Stomach (tissue), 8 donors: ENCODE measurements at regions not wholly inside any gene's neighbourhood (a gene's known extent, or its start where the extent isn't known, plus 50 kb on each side); places are given as distances from the start of the nearest gene placed in this dataset.

ENCODE experiments used
- DNase-seq, 2 donors: peaks; one replicate each; pipeline versions ENCODE4 v3.0.0 to v3.0.0-alpha.2; 2013 to 2019
- H3K27ac ChIP-seq, 5 donors: fragments of 200-600 bp in 4 of 5; sonication (generic) in 4 of 5; one replicate each; pipeline ENCODE4 v1.5.1; 2013 to 2019; ENCODE audit warnings: mild to moderate bottlenecking in 1 of 5, moderate library complexity in 1 of 5
- H3K27me3 ChIP-seq, 3 donors: fragments of 200-600 bp; sonication (generic); one replicate each; pipeline ENCODE4 v1.5.1; 2017 to 2019; ENCODE audit warnings: mixed run types in 1 of 3
- H3K36me3 ChIP-seq, 4 donors: fragments of 200-600 bp; sonication (generic); 1 replicate in 3 of 4; 2 replicates in 1 of 4; pipeline ENCODE4 v1.5.1; 2016 to 2019
- H3K4me1 ChIP-seq, 4 donors: fragments of 200-600 bp; sonication (generic); one replicate each; pipeline ENCODE4 v1.5.1; 2016 to 2019
- H3K4me3 ChIP-seq, 4 donors: fragments of 200-600 bp; sonication (generic) in 3 of 4; one replicate each; pipeline ENCODE4 v1.5.1; 2016 to 2019; ENCODE audit warnings: mild to moderate bottlenecking in 1 of 4
- H3K9me3 ChIP-seq, 4 donors: fragments of 200-600 bp; sonication (generic); one replicate each; pipeline ENCODE4 v1.5.1; 2016 to 2019
- EP300 ChIP-seq: sonication (generic); formaldehyde crosslinking; IDR thresholded peaks from one replicate; pipeline ENCODE4 v1.6.1; 2017; ENCODE audit warnings: antibody characterized with exemption
- POLR2A ChIP-seq, 4 donors: fragments of 450-650 bp; IDR thresholded peaks; one replicate each; pipeline ENCODE4 v1.6.1; 2016; ENCODE audit warnings: antibody characterized with exemption in 4 of 4, control low read depth in 2 of 4, mild to moderate bottlenecking in 1 of 4, moderate library complexity in 1 of 4
- POLR2AphosphoS5 ChIP-seq, 3 donors: sonication (generic); formaldehyde crosslinking; IDR thresholded peaks; one replicate each; pipeline ENCODE4 v1.6.1; 2016; ENCODE audit warnings: antibody characterized with exemption in 3 of 3
- WGBS, 5 donors: extraction: QIAGEN DNeasy Blood & Tissue Kit in 3 of 5; methylation state at CpG; one replicate each; pipeline versions ENCODE4 v1.1.5 to v1.1.7; 2013 to 2018; 5-methylcytosine and 5-hydroxymethylcytosine counted together
- intact Hi-C: fragments of 100-400 bp; cut with DNase I; formaldehyde crosslinking; loops from one replicate; pipeline ENCODE4 v1.15.1; 2023; ENCODE audit warnings: low total_unique reads
- TF ChIP-seq, protein P1 (sequence below), 7 experiments: fragments of 450-650 bp in 4 of 7; fragments of 200-600 bp in 3 of 7; sonication (generic) in 3 of 7; IDR thresholded peaks; one replicate each; pipeline ENCODE4 v1.5.1; 2016 to 2019; ENCODE audit warnings: antibody characterized with exemption in 7 of 7, control low read depth in 2 of 7, mild to moderate bottlenecking in 1 of 7
- donor health status: healthy with polysubstance abuse.
- donor health status: Bipolar disorder and iron deficiency.
- donor health status: healthy.

DNA sequence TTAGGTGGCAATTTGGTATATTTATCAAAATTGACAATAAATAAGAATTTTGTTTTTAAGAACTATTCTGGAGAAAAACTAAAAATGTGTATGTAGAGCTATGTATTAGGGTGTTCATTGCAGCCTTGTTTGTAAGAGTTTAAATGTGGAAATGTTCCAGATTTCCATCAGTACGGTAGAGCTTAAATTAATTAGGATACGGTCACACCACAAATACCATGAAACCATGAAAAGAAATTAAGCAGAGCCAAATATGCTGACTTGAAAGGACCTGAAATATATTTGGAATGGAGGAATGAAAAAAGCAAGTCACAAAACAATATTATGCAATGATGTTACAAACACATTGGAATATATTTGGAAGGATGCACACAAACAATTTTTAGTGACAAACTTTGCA, 64.6 kb downstream of the ACTBL2 start:
- intact Hi-C loops: no loop called here
- DNase-seq: no peak
- Histone ChIP-seq H3K4me1 (peaks cover 0 to 23% (median 14%) of the 10 kb centered on the region in 4 donors), H3K27me3 (no peaks in the 10 kb centered on the region), H3K4me3 (no peak overlapping the region), H3K9me3 (no peaks in the 10 kb centered on the region), H3K27ac (no peak overlapping the region), H3K36me3 (no peaks in the 10 kb centered on the region)
- WGBS, 5 donors: 92 to 94% (median 92%) methylated on average over 2 of the region's 2 CpGs
- TF ChIP-seq POLR2A (IDR thresholded peaks at IDR 0.05) (no peak), POLR2AphosphoS5 (IDR thresholded peaks at IDR 0.05) (no peak), EP300 (no peak)
- TF ChIP-seq, protein P1, sequence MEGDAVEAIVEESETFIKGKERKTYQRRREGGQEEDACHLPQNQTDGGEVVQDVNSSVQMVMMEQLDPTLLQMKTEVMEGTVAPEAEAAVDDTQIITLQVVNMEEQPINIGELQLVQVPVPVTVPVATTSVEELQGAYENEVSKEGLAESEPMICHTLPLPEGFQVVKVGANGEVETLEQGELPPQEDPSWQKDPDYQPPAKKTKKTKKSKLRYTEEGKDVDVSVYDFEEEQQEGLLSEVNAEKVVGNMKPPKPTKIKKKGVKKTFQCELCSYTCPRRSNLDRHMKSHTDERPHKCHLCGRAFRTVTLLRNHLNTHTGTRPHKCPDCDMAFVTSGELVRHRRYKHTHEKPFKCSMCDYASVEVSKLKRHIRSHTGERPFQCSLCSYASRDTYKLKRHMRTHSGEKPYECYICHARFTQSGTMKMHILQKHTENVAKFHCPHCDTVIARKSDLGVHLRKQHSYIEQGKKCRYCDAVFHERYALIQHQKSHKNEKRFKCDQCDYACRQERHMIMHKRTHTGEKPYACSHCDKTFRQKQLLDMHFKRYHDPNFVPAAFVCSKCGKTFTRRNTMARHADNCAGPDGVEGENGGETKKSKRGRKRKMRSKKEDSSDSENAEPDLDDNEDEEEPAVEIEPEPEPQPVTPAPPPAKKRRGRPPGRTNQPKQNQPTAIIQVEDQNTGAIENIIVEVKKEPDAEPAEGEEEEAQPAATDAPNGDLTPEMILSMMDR (IDR thresholded peaks at IDR 0.05): no peak

DNA sequence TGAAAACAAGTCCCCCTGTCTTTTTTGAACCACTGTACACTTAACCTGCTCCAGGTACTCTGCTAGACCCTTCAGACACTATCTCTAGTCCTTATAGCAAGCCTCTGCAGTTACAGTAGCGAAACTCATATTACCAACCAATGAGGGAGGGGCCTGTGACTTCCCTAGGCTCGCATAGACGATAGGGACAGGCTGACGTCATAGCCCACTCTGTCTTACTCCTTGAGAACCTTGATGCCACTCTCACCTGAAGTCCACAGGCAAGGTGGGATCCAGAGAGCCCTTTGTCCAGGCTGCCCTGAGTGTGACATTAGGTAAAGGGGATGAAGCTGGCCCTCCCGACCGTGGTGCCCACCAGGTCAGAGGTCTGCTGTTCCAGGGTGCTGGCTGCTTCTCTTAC, 65.3 kb downstream of the ACTBL2 start:
- H3K4me1 ChIP-seq: peaks cover 0 to 26% (median 16%) of the 10 kb centered on the region in 4 donors
- no peaks in the 10 kb centered on the region for H3K36me3 ChIP-seq
- 83 to 97% (median 88%) methylated on average over 6 of the region's 6 CpGs for WGBS, 5 donors
- TF ChIP-seq POLR2AphosphoS5 (IDR thresholded peaks at IDR 0.05): no peak
- no peak for TF ChIP-seq EP300
- no peak for TF ChIP-seq POLR2A (IDR thresholded peaks at IDR 0.05)
- TF ChIP-seq, protein P1 (IDR thresholded peaks at IDR 0.05): no peak
- H3K27ac ChIP-seq: no peak overlapping the region
- intact Hi-C loops: no loop called here
- H3K9me3 ChIP-seq: no peaks in the 10 kb centered on the region
- DNase-seq: no peak
- no peak overlapping the region for H3K4me3 ChIP-seq
- no peaks in the 10 kb centered on the region for H3K27me3 ChIP-seq

DNA sequence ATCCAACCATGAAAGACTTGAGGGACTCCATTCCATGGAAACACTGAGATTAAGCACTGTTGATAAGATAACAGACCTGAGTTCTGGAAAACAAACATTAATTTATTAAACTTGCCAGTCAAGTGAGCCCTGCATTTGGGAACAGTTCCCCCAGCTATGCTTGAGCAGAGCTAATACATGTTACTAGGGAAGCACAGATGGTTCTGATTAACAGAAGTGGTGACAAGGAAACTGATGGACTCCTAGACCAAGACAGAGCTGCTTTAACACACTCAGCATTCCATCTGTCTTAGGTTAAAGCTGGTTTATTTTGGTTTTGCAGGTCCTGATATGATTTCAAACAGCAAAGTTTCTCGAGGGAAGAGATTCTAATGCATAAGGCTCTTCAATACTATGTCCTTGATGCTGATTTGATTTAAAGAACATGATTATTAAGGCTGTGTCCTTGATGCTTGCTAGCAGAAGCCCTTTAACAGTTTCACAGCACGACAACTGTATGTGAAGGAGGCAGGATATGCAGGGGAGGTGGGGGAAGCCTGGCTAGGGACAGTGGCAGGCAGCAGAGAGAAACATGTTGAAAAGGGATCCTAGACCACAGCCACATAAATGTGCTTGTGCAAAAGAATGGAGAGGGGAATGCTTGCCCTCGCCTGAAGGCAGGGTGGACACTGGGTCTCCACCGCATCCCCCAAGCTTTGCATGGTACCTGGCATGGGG, 66.2 kb downstream of the ACTBL2 start:
- intact Hi-C loops: no loop called here

DNA sequence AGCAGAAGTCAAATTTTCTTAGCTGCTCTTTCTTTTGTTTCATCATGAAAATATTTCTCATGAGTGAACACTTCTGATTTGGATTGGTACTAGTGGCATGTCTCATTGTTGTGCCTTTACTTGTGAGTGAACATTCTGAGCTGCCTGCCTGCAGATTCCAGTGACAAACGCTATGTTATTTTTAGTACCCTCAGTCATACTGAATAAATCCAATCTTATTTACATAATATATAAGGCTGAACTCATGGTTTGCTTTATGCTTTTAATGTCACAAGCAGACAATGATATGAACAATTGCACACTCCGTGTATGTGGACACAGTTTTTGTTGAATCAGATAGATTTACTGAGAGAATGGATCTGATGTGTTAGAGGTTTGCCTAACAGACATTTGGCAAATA, 67.8 kb downstream of the ACTBL2 start:
- no peak overlapping the region for H3K27ac ChIP-seq
- H3K4me3 ChIP-seq: no peak overlapping the region
- intact Hi-C loops: no loop called here
- no peaks in the 10 kb centered on the region for H3K36me3 ChIP-seq
- 28 to 53% (median 34%) methylated on average over 2 of the region's 2 CpGs for WGBS, 5 donors
- DNase-seq: no peak
- H3K9me3 ChIP-seq: no peaks in the 10 kb centered on the region
- no peaks in the 10 kb centered on the region for H3K27me3 ChIP-seq
- TF ChIP-seq POLR2A (IDR thresholded peaks at IDR 0.05): no peak
- TF ChIP-seq, protein P1 (IDR thresholded peaks at IDR 0.05): no peak
- TF ChIP-seq POLR2AphosphoS5 (IDR thresholded peaks at IDR 0.05): no peak
- TF ChIP-seq EP300: no peak
- peaks cover 0 to 43% (median 23%) of the 10 kb centered on the region in 4 donors for H3K4me1 ChIP-seq

More for the DNA sequence above, 66.2 kb downstream of the ACTBL2 start:
- Histone ChIP-seq H3K36me3 (no peaks in the 10 kb centered on the region), H3K4me3 (no peak overlapping the region), H3K4me1 (peaks cover 0 to 35% (median 19%) of the 10 kb centered on the region in 4 donors), H3K27ac (peak overlapping the region in 1 of 5 donors; percentile 22), H3K27me3 (no peaks in the 10 kb centered on the region), H3K9me3 (no peaks in the 10 kb centered on the region)
- 50 to 61% (median 55%) methylated on average over 4 of the region's 4 CpGs for WGBS, 5 donors
- TF ChIP-seq, protein P1 (IDR thresholded peaks at IDR 0.05): no peak
- TF ChIP-seq EP300 (no peak), POLR2A (IDR thresholded peaks at IDR 0.05) (no peak), POLR2AphosphoS5 (IDR thresholded peaks at IDR 0.05) (no peak)
- peak in 1 of 2 donors; percentile 49 for DNase-seq
